Karpas-422 (cell line): ENCODE measurements at regions not wholly inside any gene's neighbourhood (a gene's known extent, or its start where the extent isn't known, plus 50 kb on each side); places are given as distances from the start of the nearest gene placed in this dataset.

Experiments used
- DNase-seq: peaks from one replicate; pipeline ENCODE4 v3.0.0-alpha.2; 2015
- H2AFZ ChIP-seq: fragments of 200-600 bp; sonication (generic); 2 replicates; pipeline ENCODE4 v1.6.1; 2014; ENCODE audit warnings: antibody characterized with exemption, low read length, mixed read lengths
- H3K27ac ChIP-seq: fragments of 200-600 bp; sonication (generic); 2 replicates; pipeline ENCODE4 v1.5.1; 2014; ENCODE audit warnings: mild to moderate bottlenecking, low read length, moderate library complexity
- H3K27me3 ChIP-seq: fragments of 200-600 bp; sonication (generic); 2 replicates; pipeline ENCODE4 v1.6.1; 2014; ENCODE audit warnings: low read length, mixed read lengths
- H3K36me3 ChIP-seq: fragments of 200-600 bp; sonication (generic); 2 replicates; pipeline ENCODE4 v1.6.1; 2014; ENCODE audit warnings: low read length, mixed read lengths; ENCODE audit not compliant: insufficient read depth
- H3K4me1 ChIP-seq: fragments of 200-600 bp; sonication (generic); 2 replicates; pipeline ENCODE4 v1.6.1; 2014; ENCODE audit warnings: mild to moderate bottlenecking, low read length, mixed read lengths
- H3K4me2 ChIP-seq: fragments of 200-600 bp; sonication (generic); 2 replicates; pipeline ENCODE4 v1.6.1; 2014; ENCODE audit warnings: low read length, low read depth, mild to moderate bottlenecking; ENCODE audit not compliant: poor library complexity, severe bottlenecking
- H3K4me3 ChIP-seq: fragments of 200-600 bp; sonication (generic); 2 replicates; pipeline ENCODE4 v1.5.1; 2014; ENCODE audit warnings: mild to moderate bottlenecking, antibody characterized with exemption, low read length, mixed read lengths
- H3K79me2 ChIP-seq: fragments of 200-600 bp; sonication (generic); 2 replicates; pipeline ENCODE4 v1.6.1; 2014; ENCODE audit warnings: mild to moderate bottlenecking, low read length, mixed read lengths
- H3K9ac ChIP-seq: fragments of 200-600 bp; sonication (generic); 2 replicates; pipeline ENCODE4 v1.6.0; 2014; ENCODE audit warnings: low read length
- H3K9me2 ChIP-seq: fragments of 200-600 bp; sonication (generic), shearing (Covaris generic); replicated peaks from 2 replicates; pipeline ENCODE4 v1.6.0; 2014; ENCODE audit warnings: mild to moderate bottlenecking, low read length, moderate library complexity; ENCODE audit not compliant: insufficient read depth
- H3K9me3 ChIP-seq: fragments of 300-700, 200-600 bp; sonication (generic); 2 replicates; pipeline ENCODE4 v1.6.1; 2014; ENCODE audit warnings: low read length, mixed read lengths
- H4K20me1 ChIP-seq: fragments of 200-600 bp; sonication (generic); 2 replicates; pipeline ENCODE4 v1.6.1; 2014; ENCODE audit warnings: mild to moderate bottlenecking, antibody characterized with exemption, low read length, low read depth; ENCODE audit not compliant: insufficient read depth

DNA sequence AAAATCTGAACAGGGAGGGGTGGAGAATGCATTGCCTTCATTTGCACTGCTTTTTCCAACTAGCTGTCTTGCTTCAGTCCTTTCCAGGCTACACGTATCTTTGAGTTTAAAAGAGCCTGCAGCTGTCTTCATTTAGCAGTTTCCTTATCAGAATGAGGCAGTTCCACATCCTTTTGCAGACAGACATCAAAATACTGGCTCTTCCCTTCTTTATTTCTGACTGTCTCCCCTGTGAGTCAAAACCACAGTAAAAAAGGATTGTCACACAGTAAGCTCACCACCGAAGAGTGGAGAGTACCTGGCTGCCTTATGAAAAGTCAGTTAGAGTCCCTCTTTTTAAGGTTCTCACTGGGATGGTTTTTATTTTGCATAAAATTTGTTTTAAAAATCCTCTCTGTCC, 205.5 kb upstream of the CD96 start:
- Histone ChIP-seq H3K4me3 (no peak overlapping the region), H2AFZ (no peak overlapping the region), H3K36me3 (no peaks in the 10 kb centered on the region), H3K79me2 (no peaks in the 10 kb centered on the region), H3K4me2 (no peak overlapping the region), H3K9ac (no peak overlapping the region), H3K4me1 (no peaks in the 10 kb centered on the region), H3K9me2 (no peaks in the 10 kb centered on the region), H4K20me1 (no peaks in the 10 kb centered on the region), H3K9me3 (no peaks in the 10 kb centered on the region), H3K27ac (no peak overlapping the region), H3K27me3 (no peaks in the 10 kb centered on the region)
- no peak for DNase-seq

DNA sequence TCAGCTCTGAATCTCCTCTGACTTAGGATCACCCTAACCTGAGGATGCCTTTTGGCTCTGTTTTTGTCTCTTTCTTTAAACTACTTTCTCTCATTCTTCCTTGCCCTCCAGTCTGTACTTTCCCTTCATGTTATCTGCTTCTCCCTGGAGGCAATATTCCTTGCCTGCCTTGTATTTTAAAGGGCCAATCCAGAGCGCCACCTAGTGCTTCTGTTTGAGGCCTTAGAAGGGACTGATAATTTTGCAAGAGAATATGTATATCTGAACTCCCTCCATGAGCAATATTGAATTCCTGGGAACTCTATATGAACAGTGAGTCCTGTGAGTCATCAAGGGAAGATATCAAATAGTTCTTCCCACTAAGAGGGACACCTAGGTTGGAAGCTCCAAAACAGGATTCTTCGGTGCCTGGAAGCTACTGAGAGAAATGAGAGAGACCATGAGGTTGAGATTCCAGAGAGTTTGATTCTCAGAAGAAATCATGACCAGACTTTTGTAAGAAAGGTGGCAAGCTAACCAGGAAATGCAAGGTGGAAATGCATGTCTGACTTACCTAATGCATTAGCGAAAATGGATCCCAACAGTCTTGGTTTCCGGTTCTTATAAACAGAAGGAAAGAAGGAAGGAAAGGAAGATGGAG, 203.8 kb upstream of the CD96 start:
- Histone ChIP-seq H3K9me3 (no peaks in the 10 kb centered on the region), H4K20me1 (no peaks in the 10 kb centered on the region), H3K27ac (no peak overlapping the region), H3K36me3 (no peaks in the 10 kb centered on the region), H3K79me2 (no peaks in the 10 kb centered on the region), H3K9me2 (no peaks in the 10 kb centered on the region), H3K9ac (no peak overlapping the region), H3K4me2 (no peak overlapping the region), H3K27me3 (no peaks in the 10 kb centered on the region), H3K4me3 (no peak overlapping the region), H3K4me1 (no peaks in the 10 kb centered on the region), H2AFZ (no peak overlapping the region)
- DNase-seq: peak; percentile 66

DNA sequence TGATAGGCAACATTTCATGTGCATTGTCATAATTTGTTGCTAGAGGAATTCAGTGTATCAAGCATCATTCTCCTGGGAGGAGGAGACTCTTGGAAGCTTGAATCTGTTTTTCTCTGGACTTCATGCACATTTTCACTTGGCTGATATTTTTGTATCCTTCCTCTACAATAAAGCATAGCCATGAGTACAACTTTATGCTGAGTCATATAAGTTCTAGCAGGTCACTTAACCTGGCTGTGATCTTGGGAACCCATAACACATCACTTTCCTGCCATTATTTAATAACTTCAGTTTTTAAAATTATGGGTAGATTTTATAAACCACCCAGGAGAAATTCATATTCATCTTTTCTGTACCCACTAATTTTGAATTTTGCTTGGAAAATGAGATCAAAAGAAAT, 203.0 kb upstream of the CD96 start:
- no peaks in the 10 kb centered on the region for H3K4me1 ChIP-seq
- no peak overlapping the region for H3K9ac ChIP-seq
- H3K4me2 ChIP-seq: no peak overlapping the region
- no peak for DNase-seq
- no peaks in the 10 kb centered on the region for H3K27me3 ChIP-seq
- no peak overlapping the region for H2AFZ ChIP-seq
- H3K9me2 ChIP-seq: no peaks in the 10 kb centered on the region
- H3K9me3 ChIP-seq: no peaks in the 10 kb centered on the region
- H3K27ac ChIP-seq: no peak overlapping the region
- H3K79me2 ChIP-seq: no peaks in the 10 kb centered on the region
- H3K4me3 ChIP-seq: no peak overlapping the region
- no peaks in the 10 kb centered on the region for H3K36me3 ChIP-seq
- H4K20me1 ChIP-seq: no peaks in the 10 kb centered on the region

DNA sequence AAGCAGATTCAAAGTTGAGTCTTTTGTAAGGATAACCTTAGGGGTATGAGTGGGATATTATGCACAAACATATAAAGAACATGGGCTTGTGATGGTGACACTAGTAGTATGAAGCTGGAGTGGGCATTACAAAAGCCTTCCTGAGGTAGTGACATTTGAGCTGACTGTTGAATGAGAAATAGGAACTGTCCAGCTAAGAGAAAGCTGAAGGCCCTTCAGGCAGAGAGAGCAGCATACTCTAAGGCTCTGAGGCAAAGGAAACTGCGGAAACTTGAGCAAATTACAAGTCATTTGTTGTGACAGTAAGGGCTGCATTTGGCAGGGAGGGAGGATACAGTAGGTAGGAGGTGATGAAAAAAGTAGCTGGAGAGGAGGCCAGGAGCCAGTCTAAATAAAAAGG, 190.7 kb upstream of the CD96 start:
- Histone ChIP-seq H2AFZ (no peak overlapping the region), H3K4me3 (no peak overlapping the region), H3K27ac (no peak overlapping the region), H3K9ac (no peak overlapping the region), H3K4me1 (no peaks in the 10 kb centered on the region), H3K9me2 (0 out of 2 replicates have a peak, but pooled peaks cover 4% of the 10 kb centered on the region), H3K4me2 (no peak overlapping the region), H3K79me2 (no peaks in the 10 kb centered on the region), H3K36me3 (no peaks in the 10 kb centered on the region), H4K20me1 (no peaks in the 10 kb centered on the region), H3K9me3 (no peaks in the 10 kb centered on the region), H3K27me3 (no peaks in the 10 kb centered on the region)
- peak; percentile 39 for DNase-seq

DNA sequence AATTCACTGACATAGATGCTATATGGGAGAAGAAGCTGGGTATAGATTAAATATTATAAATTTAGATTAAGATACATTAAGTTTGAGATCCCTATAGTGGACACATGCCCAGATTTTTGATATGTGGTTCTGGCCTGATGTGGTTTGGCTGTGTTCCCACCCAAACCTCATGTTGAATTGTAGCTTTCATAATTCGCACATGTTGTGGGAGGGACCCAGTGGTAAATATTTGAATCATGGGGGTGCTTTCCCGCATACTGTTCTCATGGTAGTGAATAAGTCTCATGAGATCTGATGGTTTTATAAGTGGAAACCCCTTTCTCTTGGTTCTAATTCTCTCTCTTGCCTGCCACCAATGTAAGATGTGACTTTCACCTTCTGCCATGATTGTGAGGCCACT, 189.4 kb upstream of the CD96 start:
- no peaks in the 10 kb centered on the region for H3K36me3 ChIP-seq
- H2AFZ ChIP-seq: no peak overlapping the region
- H3K4me2 ChIP-seq: no peak overlapping the region
- no peaks in the 10 kb centered on the region for H4K20me1 ChIP-seq
- no peaks in the 10 kb centered on the region for H3K79me2 ChIP-seq
- H3K4me1 ChIP-seq: no peaks in the 10 kb centered on the region
- peak; percentile 4 for DNase-seq
- no peak overlapping the region for H3K4me3 ChIP-seq
- H3K27ac ChIP-seq: no peak overlapping the region
- no peaks in the 10 kb centered on the region for H3K9me3 ChIP-seq
- no peaks in the 10 kb centered on the region for H3K27me3 ChIP-seq
- H3K9ac ChIP-seq: no peak overlapping the region
- 0 out of 2 replicates have a peak, but pooled peaks cover 4% of the 10 kb centered on the region for H3K9me2 ChIP-seq

DNA sequence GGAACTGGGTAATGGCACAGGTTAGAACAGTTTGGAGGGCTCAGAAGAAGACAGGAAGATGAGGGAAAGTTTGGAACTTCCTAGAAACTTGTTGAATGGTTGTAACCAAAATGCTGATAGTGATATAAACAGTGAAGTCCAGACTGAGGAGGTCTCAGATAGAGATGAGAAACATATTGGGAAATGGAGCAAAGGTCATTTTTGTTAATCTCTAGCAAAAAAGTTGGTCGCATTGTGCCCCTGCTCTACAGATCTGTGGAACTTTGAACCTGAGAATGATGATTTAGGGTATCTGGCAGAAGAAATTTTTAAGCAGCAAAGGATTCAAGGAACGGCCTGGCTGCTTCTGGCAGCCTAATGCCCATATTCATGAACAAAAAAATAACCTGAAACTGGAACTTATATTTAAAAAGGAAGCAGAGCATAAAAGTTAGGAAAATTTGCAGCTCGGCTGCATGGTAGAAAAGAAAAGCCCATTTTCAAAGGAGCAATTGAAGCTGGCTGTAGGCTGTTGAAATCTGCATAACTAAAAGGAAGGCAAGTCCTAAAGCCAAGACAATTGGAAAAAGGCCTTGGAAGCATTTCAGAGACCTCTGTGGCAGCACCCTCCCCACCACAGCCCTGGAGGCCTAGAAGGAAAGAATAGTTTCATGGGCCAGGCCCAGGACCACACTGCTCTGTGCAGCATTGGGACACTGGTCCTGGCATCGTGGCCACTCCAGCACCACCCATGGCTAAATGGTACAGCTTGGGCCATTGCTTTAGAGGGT, 182.6 kb upstream of the CD96 start:
- no peak overlapping the region for H3K4me2 ChIP-seq
- H3K27ac ChIP-seq: no peak overlapping the region

DNA sequence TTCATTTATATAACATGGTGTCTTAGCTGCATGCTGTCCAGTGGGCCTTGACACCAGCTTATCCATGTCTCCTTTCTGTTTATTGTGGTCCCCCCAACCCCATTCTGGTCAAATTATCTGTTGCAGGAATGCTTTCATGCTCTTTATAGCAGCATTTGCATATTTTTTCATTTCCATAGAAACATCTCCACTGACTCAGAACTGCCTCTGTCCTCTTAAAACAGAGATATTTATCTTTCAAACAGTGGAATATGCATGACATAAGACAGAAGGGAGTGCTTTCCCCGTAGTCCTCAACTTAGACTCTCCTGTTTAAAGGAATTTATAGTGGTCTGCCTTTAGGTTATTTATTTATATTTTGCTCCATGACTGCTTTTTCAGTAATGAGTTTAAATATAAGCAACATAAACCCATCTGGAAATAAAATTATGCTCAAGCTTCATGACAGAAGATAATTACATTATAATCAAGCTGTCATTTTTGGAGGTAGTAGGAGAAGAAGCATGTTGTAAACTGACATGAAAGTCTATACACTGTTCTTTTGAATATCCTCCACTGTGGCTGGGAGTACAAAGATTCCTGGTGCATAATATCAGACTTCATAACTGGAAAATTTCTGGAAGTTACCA, 179.5 kb upstream of the CD96 start:
- no peak for DNase-seq
- Histone ChIP-seq H3K9me2 (no peaks in the 10 kb centered on the region), H2AFZ (no peak overlapping the region), H3K27ac (no peak overlapping the region), H3K4me1 (no peaks in the 10 kb centered on the region), H4K20me1 (no peaks in the 10 kb centered on the region), H3K36me3 (no peaks in the 10 kb centered on the region), H3K4me2 (no peak overlapping the region), H3K27me3 (no peaks in the 10 kb centered on the region), H3K9ac (no peak overlapping the region), H3K4me3 (no peak overlapping the region), H3K79me2 (no peaks in the 10 kb centered on the region), H3K9me3 (no peaks in the 10 kb centered on the region)

More for the DNA sequence above, 182.6 kb upstream of the CD96 start:
- H3K9me2 ChIP-seq: no peaks in the 10 kb centered on the region
- H3K79me2 ChIP-seq: no peaks in the 10 kb centered on the region
- no peak for DNase-seq
- H3K4me3 ChIP-seq: no peak overlapping the region
- H3K27me3 ChIP-seq: no peaks in the 10 kb centered on the region
- no peak overlapping the region for H3K9ac ChIP-seq
- no peaks in the 10 kb centered on the region for H3K9me3 ChIP-seq
- no peaks in the 10 kb centered on the region for H3K36me3 ChIP-seq
- no peaks in the 10 kb centered on the region for H4K20me1 ChIP-seq
- no peak overlapping the region for H2AFZ ChIP-seq
- no peaks in the 10 kb centered on the region for H3K4me1 ChIP-seq

DNA sequence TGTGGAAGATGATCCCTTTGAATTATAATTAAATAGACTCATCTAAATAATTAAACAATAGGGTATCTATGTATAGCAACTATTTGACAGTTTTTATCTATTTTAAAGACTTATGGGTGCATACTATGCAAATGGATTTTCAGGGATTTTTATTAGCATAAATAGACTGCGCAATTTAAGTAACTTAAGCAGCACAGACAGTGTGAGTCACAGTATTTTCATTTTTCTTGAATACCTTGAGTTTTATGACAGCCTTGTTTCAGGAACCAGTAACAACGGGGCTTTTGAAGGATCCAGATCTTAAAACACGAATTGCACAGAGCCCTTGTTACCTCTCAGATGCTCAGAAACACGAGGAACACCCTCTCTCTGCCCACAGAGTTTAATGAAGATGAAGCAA, 175.5 kb upstream of the CD96 start:
- Histone ChIP-seq H3K4me3 (no peak overlapping the region), H3K9ac (no peak overlapping the region), H3K4me2 (no peak overlapping the region), H3K27me3 (no peaks in the 10 kb centered on the region), H3K79me2 (no peaks in the 10 kb centered on the region), H3K4me1 (no peaks in the 10 kb centered on the region), H3K36me3 (no peaks in the 10 kb centered on the region), H2AFZ (no peak overlapping the region), H3K9me3 (peaks cover 3% of the 10 kb centered on the region), H3K27ac (no peak overlapping the region), H4K20me1 (no peaks in the 10 kb centered on the region), H3K9me2 (no peaks in the 10 kb centered on the region)
- no peak for DNase-seq
